Neural crest cell (in vitro differentiated cells): ENCODE measurements at regions not wholly inside any gene's neighbourhood (a gene's known extent, or its start where the extent isn't known, plus 50 kb on each side); places are given as distances from the start of the nearest gene placed in this dataset.

Source experiments
- DNase-seq: peaks from one replicate; pipeline ENCODE4 v3.0.0; 2021; ENCODE audit warnings: low read depth, mixed read lengths, low spot score
- H3K27ac Mint-ChIP-seq: one replicate; pipeline ENCODE4 v1.8.0; 2021; ENCODE audit warnings: mild to moderate bottlenecking, mixed read lengths; ENCODE audit not compliant: unreplicated experiment
- H3K27me3 Mint-ChIP-seq: 2 replicates; pipeline ENCODE4 v1.8.0; 2021; ENCODE audit warnings: low read depth, mild to moderate bottlenecking, mixed read lengths
- H3K36me3 Mint-ChIP-seq: 2 replicates; pipeline ENCODE4 v1.8.0; 2021; ENCODE audit warnings: low read depth, mild to moderate bottlenecking, mixed read lengths
- H3K4me1 Mint-ChIP-seq: 2 replicates; pipeline ENCODE4 v1.8.0; 2021; ENCODE audit warnings: mixed read lengths
- H3K4me3 Mint-ChIP-seq: one replicate; pipeline ENCODE4 v1.8.0; 2021; ENCODE audit warnings: mild to moderate bottlenecking, mixed read lengths
- H3K9me3 Mint-ChIP-seq: 2 replicates; pipeline ENCODE4 v1.8.0; 2021; ENCODE audit warnings: mixed read lengths
- CTCF ChIP-seq: fragments of 200-600 bp; sonication (generic); conservative IDR thresholded peaks from 2 replicates; pipeline ENCODE4 v1.5.0; 2021; ENCODE audit warnings: antibody characterized with exemption, mild to moderate bottlenecking

GRCh38 chr13:85853161-85853894, 54.1 kb upstream of the SLITRK6 start:
- TF ChIP-seq CTCF, result no peak
- Mint-ChIP-seq H3K4me1 (no peaks in the 10 kb centered on the region), H3K27me3 (no peaks in the 10 kb centered on the region), H3K9me3 (peaks cover 18% of the 10 kb centered on the region), H3K27ac (no peak overlapping the region), H3K4me3 (no peak overlapping the region), H3K36me3 (peaks cover 10% of the 10 kb centered on the region)
- DNase-seq, result no peak
